HL-60 (cell line): ENCODE measurements at regions not wholly inside any gene's neighbourhood (a gene's known extent, or its start where the extent isn't known, plus 50 kb on each side); places are given as distances from the start of the nearest gene placed in this dataset.

Source experiments
- POLR2AphosphoS5 ChIP-seq: IDR thresholded peaks from 2 replicates; pipeline ENCODE4 v1.6.1; 2012; ENCODE audit warnings: low read depth
- TF ChIP-seq, protein P1 (sequence below): IDR thresholded peaks from one replicate; pipeline ENCODE4 v1.5.1; 2011; ENCODE audit warnings: low read length, control low read depth, inconsistent platforms; ENCODE audit not compliant: insufficient read depth

DNA sequence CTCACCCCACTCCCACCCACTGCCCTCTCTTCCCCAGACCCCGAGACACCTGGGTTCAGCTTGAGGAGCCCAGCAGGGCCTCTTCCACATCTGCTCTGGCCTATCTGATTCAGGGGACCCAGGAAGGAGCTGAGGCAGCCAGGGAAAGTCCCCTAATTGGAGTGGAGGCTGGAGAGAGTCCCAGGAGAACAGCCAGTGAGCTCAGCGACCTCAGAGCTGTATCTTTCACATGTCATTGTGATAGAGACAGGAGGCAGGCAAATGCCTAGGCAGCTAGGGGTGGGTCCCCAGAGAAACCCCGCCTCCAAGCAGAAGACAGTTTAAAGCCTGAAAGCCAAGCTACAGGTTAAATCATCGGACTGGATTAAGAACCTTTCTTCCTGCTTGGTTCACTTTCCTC lies 122.7 kb downstream of the MATN1 start:
- TF ChIP-seq, protein P1, sequence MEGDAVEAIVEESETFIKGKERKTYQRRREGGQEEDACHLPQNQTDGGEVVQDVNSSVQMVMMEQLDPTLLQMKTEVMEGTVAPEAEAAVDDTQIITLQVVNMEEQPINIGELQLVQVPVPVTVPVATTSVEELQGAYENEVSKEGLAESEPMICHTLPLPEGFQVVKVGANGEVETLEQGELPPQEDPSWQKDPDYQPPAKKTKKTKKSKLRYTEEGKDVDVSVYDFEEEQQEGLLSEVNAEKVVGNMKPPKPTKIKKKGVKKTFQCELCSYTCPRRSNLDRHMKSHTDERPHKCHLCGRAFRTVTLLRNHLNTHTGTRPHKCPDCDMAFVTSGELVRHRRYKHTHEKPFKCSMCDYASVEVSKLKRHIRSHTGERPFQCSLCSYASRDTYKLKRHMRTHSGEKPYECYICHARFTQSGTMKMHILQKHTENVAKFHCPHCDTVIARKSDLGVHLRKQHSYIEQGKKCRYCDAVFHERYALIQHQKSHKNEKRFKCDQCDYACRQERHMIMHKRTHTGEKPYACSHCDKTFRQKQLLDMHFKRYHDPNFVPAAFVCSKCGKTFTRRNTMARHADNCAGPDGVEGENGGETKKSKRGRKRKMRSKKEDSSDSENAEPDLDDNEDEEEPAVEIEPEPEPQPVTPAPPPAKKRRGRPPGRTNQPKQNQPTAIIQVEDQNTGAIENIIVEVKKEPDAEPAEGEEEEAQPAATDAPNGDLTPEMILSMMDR = no peak
- no peak for TF ChIP-seq POLR2AphosphoS5
